ENCODE measurements at regions not wholly inside any gene's neighbourhood (a gene's known extent, or its start where the extent isn't known, plus 50 kb on each side); places are given as distances from the start of the nearest gene placed in this dataset.

- no peaks in the 10 kb centered on the region for H3K27me3 ChIP-seq
- 60 to 86% methylated on average over 1 of the region's 1 CpG for WGBS, 2 donors
- H3K4me1 ChIP-seq, result no peaks in the 10 kb centered on the region
- H3K9me3 ChIP-seq, result peaks cover 0 to 7% (median 0%) of the 10 kb centered on the region in 4 donors
- no peak overlapping the region for H3K27ac ChIP-seq
- no peak overlapping the region for H3K4me3 ChIP-seq
- H3K36me3 ChIP-seq, result no peaks in the 10 kb centered on the region
- DNase-seq (ENCODE audit: low spot score in 2 of 2), result no peak
- TF ChIP-seq CTCF (IDR thresholded peaks at IDR 0.05) (no peak), POLR2A (IDR thresholded peaks at IDR 0.05) (no peak), EP300 (IDR thresholded peaks at IDR 0.05) (no peak)
Measured at GRCh38 chr1:30143517-30143916, 579.9 kb downstream of the MATN1 start.

- TF ChIP-seq EP300 (IDR thresholded peaks at IDR 0.05) (no peak), POLR2A (IDR thresholded peaks at IDR 0.05) (no peak), CTCF (IDR thresholded peaks at IDR 0.05) (no peak)
- DNase-seq (ENCODE audit: low spot score in 2 of 2), result no peak
- Histone ChIP-seq H3K36me3 (no peaks in the 10 kb centered on the region), H3K27ac (no peak overlapping the region), H3K27me3 (no peaks in the 10 kb centered on the region), H3K4me1 (no peaks in the 10 kb centered on the region), H3K4me3 (no peak overlapping the region), H3K9me3 (peaks cover 0 to 12% (median 0%) of the 10 kb centered on the region in 4 donors)
- WGBS, 2 donors, result 83 to 89% methylated on average over 5 to 6 of the region's 7 CpGs
Measured at GRCh38 chr1:30140566-30140965, 582.8 kb downstream of the MATN1 start.

- TF ChIP-seq POLR2A (IDR thresholded peaks at IDR 0.05) (no peak), EP300 (IDR thresholded peaks at IDR 0.05) (no peak), CTCF (IDR thresholded peaks at IDR 0.05) (no peak)
- no peak for DNase-seq (ENCODE audit: low spot score in 2 of 2)
- WGBS, 2 donors, result 89 to 90% methylated on average over 5 of the region's 5 CpGs
- no peaks in the 10 kb centered on the region for H3K4me1 ChIP-seq
- no peak overlapping the region for H3K4me3 ChIP-seq
- H3K36me3 ChIP-seq, result no peaks in the 10 kb centered on the region
- H3K27ac ChIP-seq, result no peak overlapping the region
- H3K27me3 ChIP-seq, result no peaks in the 10 kb centered on the region
- peaks cover 0 to 12% (median 0%) of the 10 kb centered on the region in 4 donors for H3K9me3 ChIP-seq
Measured at GRCh38 chr1:30138891-30139290, 584.5 kb downstream of the MATN1 start.

- TF ChIP-seq CTCF (IDR thresholded peaks at IDR 0.05) (no peak), EP300 (IDR thresholded peaks at IDR 0.05) (no peak), POLR2A (IDR thresholded peaks at IDR 0.05) (no peak)
- H3K9me3 ChIP-seq, result peaks cover 0 to 4% (median 0%) of the 10 kb centered on the region in 4 donors
- DNase-seq (ENCODE audit: low spot score in 2 of 2), result no peak
- no peak overlapping the region for H3K4me3 ChIP-seq
- H3K4me1 ChIP-seq, result no peaks in the 10 kb centered on the region
- H3K27ac ChIP-seq, result no peak overlapping the region
- H3K27me3 ChIP-seq, result no peaks in the 10 kb centered on the region
- H3K36me3 ChIP-seq, result no peaks in the 10 kb centered on the region
- WGBS, 2 donors, result 85 to 86% methylated on average over 3 of the region's 3 CpGs
Measured at GRCh38 chr1:30137001-30137400, 586.4 kb downstream of the MATN1 start.

- DNase-seq (ENCODE audit: low spot score in 2 of 2), result no peak
- Histone ChIP-seq H3K27ac (no peak overlapping the region), H3K4me3 (no peak overlapping the region), H3K36me3 (no peaks in the 10 kb centered on the region), H3K27me3 (no peaks in the 10 kb centered on the region), H3K4me1 (no peaks in the 10 kb centered on the region), H3K9me3 (peaks cover 0 to 4% (median 0%) of the 10 kb centered on the region in 4 donors)
- 80 to 89% methylated on average over 4 of the region's 4 CpGs for WGBS, 2 donors
- TF ChIP-seq CTCF (IDR thresholded peaks at IDR 0.05) (no peak), POLR2A (IDR thresholded peaks at IDR 0.05) (no peak), EP300 (IDR thresholded peaks at IDR 0.05) (no peak)
Measured at GRCh38 chr1:30135698-30136097, 587.7 kb downstream of the MATN1 start.
